GM04504 (cell line): ENCODE measurements at regions not wholly inside any gene's neighbourhood (a gene's known extent, or its start where the extent isn't known, plus 50 kb on each side); places are given as distances from the start of the nearest gene placed in this dataset.

Experiments used
- DNase-seq: peaks from one replicate; pipeline ENCODE4 v3.0.0-alpha.2; 2012; ENCODE audit warnings: low read depth

DNA sequence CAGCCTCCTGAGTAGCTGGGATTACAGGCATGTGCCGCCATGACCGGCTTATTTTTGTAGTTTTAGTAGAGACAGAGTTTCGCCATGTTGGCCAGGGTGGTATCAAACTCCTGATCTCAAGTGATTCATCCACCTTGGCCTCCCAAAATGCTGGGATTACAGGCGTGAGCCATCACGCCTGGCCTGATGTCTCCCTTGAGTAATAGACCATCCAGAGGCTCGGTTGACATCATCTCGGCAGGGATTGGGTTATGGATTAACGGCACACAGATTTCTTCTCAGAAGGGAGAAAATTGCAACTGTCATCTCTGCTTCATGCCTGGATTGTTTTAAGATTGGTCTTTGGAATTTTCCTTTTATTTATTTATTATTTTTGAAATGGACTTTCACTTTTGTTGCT lies 239.2 kb upstream of the LARGE1 start:
- DNase-seq: no peak

DNA sequence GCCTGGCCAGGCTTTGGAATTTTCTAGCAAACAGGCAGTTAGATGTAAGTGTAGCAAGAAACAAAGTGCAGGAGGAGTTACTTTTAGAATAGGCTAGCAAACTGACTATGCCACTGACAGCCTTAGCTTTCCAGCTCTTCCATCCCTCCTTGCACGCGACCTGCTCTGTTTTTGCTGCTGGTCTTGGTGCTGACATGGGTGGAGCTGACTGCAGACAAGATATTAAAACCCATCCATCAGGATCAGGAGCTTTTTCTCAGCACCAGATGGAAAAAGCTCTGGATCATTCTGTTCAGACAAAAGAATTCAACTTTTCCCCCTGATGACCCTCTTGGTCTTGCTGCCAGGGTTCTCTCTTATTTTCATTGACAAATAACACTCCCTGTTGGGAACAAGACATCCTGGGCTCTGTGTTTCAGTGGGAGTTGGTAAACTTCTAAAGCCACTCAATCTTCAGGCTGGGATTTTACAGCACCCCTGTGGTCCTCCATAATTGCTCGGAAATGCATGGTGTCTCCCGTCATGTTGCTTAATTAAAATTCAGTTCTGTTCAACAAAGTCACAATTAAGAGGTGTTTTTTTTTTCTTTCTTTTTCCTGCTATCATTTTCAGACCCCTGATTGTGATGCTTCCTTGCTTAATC lies 240.0 kb upstream of the LARGE1 start:
- no peak for DNase-seq

DNA sequence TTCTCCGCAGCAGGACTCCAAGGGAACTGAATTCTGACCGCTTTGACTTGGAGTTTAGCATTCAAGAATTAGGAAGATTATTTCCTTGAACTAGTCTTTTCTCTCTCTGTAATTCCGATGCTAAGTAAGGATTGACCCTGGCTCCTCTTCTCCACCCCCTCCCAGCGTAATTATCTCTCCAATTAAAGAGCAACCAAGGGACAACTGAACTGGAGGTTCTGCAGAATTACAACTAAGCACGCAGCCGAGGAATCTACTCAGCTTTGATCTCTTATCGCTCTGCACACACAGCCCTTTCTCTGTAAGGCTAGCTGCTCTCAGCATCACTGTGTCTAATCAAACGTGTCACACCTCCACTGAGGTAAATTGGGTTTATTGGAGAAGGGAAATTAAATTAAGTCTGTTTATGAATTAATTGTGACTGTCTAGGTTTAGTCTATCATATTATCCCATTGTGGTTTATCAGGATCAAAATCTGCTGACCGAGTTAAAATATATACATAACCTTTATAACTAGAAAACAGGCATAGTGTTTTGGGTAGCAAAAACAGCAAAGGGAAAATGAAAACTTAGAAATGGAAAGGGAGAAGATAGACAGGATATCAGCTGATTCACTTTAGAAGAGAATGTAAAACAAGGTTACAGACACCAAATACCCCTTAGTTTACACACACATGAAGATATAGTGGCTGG lies 241.3 kb upstream of the LARGE1 start:
- no peak for DNase-seq

DNA sequence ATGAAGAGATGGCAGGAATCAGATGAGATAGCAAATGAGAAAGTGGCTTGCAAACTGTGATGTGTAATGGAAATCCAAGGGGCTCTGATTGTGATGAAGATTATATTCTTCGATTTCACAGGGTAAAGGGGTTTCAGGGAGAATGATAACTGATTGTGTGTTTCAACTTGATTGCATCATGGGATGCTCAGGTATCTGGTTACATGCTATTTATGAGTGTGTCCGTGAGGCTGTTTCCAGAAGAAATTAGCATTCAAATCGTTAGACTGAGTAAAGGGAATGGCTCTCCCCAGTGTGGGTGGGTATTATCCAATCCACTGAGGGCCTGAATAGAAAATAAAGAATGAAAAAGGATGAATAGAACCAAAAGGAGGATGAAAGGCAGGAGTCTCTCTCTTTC lies 278.7 kb upstream of the LARGE1 start:
- no peak for DNase-seq

GRCh38 chr22:34210301-34210700 lies 290.0 kb upstream of the LARGE1 start:
- no peak for DNase-seq

- no peak for DNase-seq
Measured at GRCh38 chr22:34214372-34214771, 294.1 kb upstream of the LARGE1 start.

DNA sequence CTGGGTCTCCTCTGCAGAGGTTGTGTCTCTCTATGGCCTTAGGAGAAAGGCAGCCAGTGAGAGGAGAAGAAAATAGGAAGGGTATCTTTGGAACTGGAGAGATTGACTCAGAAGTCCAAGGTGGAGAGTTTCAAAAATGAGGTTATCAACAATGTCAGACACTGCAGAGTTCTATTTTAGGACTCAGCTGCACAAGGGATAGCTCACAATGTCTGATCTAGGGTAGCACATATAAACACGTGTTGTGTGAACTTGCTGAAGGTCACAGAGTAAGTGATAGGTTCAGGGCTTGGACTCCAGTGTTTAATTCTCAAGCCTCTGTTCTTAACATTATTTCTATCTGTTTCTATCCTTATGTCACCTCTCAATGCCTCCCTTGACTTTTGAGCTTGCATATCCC lies 305.0 kb upstream of the LARGE1 start:
- DNase-seq: no peak

GRCh38 chr22:34236527-34236926 lies 316.3 kb upstream of the LARGE1 start:
- no peak for DNase-seq

DNA sequence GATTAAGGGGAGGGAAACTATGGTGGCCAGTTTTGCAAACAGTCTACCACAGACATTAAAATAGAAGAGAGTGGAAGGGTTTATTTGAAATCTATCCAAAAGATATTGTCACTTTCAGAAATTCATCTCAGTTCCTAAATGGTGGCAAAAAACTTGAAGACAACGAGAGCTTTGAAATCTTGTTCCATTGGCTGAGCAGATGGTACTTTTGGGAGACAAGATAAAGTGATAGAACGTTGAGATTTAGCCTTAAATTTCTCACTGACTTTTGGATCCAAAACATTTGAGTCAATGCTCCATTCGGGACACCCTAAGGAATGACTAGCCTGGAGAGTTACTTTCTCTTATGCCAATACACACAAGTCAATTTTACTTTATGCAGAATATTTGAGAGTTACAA lies 319.1 kb upstream of the LARGE1 start:
- no peak for DNase-seq

DNA sequence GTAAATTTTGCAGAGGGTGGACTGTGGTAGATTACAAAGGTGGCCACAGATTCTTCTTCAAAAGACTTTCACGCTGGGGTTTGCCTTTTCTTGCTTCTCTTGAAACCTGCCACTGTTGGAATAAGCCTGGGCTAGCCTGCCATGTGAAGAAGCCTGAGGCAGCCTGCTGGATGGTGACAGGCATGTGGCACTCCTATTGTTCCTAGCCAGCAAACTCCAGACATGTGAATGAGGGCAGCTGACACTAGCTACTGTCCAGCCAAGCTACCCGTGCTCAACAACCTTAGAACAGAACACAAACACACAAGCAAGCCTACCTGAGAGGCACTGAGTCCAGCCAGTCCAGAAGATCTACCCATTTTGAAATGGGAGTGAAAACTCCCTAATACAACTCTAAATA lies 322.7 kb upstream of the LARGE1 start:
- no peak for DNase-seq

- DNase-seq: no peak
Measured at GRCh38 chr22:34255042-34255441, 334.8 kb upstream of the LARGE1 start.

DNA sequence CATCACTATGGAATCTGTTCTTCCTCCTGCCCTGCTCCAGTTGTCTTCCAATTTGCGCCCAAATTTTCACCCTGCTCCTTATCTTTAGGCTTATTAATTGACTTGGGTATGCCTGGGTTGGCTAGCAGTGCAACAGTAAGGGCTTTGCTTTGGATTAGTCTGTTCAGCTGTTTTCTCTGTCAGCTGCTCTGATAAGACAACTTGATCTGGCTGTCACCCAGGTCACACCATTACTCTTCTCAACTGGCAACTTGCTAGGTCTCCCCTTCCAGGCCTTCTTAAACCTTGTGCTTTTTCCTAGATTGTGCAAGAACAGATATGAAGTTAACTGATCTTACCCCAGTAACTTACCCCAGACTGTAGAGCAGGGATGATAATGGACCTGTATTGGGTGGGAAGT lies 357.8 kb upstream of the LARGE1 start:
- no peak for DNase-seq

- DNase-seq: no peak
Measured at GRCh38 chr22:34281738-34282137, 361.5 kb upstream of the LARGE1 start.

DNA sequence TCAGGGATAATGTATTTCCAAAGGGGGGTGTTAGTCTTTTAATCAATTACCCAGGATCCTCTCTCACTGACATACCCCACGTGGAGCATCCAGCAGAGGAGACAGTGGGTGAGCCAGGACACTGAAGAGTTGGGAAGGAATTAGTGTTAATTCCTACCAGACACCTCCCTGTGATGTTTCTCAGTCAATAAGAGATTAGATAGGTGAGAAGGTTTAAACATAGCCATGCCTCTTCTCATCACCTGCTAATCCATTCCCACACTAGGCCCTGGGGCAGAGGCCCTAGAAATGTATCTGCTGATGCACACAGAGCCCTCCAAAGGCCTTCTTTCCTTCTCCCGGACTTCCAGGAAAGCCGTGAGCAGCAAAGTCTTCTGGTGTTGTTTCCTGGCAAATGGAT lies 363.6 kb upstream of the LARGE1 start:
- DNase-seq: no peak

GRCh38 chr22:34293324-34293723 lies 373.0 kb upstream of the LARGE1 start:
- DNase-seq: no peak

DNA sequence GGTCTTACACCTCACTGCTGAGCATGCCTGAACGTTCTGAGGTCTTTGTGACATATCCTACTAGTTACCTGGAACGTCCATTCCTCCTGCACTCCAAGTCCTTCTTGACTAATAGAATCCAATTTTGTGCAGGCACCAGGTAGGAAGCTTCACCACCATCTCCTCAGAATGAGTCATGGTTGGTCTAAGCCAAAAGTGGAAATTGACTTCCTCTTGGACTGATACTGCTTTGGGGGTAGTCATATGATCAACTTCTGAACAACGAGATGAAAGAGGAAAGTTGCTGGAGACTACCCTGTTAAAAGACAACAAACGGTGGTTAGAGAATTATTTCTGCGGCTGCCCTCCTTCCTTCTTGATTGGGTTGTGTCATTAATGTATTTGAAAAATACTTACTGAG lies 374.2 kb upstream of the LARGE1 start:
- DNase-seq: no peak

GRCh38 chr22:34294986-34295385 lies 374.7 kb upstream of the LARGE1 start:
- DNase-seq: no peak

DNA sequence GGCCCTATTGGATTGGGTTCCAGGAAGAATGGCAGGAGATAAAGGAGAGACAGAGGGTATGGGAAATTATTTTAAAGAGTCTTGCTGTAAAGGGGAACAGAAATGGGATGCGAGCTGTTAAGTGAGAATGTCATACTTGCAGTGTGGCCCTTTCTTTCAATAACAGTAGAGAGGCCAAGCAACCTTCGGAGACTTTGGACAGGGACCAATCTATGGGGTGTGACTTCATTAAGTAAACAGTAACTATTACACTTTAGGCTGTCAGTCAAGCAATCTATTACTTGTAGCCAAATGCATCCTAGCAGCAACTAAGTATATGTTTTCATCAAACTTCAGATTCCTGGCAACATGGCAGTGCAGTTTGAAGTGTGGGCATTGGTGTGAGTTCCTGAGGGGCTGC lies 376.2 kb upstream of the LARGE1 start:
- no peak for DNase-seq

DNA sequence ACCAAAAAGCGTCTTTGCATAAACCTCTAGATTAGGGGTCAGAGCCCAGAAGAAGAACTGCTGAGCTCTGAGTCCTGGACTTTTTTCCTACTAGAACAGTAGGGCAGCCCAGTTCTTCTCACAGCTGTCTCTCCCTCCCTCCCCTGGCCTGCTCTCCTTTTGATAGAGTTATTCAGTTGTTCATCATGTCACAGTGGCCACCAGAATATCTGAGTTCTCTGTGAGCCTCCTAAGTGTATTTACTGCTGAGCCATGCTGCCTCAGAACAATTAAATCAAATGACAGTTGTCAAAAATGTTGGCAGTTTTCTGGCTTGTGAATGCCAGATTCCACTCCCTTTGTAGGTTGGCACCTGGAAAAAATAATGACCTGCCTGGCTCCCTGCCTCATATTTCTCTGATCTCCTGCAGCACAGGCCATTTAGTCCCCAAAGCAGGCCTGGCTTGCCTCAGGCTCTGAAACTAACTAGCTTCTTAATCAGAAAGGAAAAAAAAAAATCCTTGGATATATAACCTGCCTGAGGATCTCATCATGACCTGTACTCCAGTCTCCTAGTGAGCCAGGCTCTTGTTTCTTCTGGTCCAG lies 377.4 kb upstream of the LARGE1 start:
- DNase-seq: no peak

- no peak for DNase-seq
Measured at GRCh38 chr22:34299496-34299895, 379.2 kb upstream of the LARGE1 start.

GRCh38 chr22:34301569-34301968 lies 381.3 kb upstream of the LARGE1 start:
- DNase-seq: no peak

GRCh38 chr22:34303656-34304055 lies 383.4 kb upstream of the LARGE1 start:
- no peak for DNase-seq

DNA sequence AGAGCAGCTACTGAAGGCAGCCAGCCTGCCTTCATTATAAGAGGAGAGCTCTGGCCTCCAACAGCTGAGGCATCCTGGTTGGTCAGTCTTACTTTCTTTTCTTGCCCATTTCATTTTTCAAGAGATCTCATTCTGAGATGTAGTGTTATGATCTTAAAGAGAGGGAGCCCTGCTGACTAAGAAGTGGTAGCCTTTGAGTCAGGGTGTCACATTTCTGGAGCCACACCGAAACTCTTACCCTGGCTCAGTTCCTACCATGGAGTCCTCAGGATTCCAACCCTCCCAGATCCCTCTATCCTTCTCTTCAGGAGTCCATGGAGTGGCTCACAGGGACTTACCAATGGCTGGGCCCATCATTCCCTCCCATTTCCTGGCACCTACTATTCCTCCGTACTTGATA lies 386.1 kb upstream of the LARGE1 start:
- DNase-seq: no peak

DNA sequence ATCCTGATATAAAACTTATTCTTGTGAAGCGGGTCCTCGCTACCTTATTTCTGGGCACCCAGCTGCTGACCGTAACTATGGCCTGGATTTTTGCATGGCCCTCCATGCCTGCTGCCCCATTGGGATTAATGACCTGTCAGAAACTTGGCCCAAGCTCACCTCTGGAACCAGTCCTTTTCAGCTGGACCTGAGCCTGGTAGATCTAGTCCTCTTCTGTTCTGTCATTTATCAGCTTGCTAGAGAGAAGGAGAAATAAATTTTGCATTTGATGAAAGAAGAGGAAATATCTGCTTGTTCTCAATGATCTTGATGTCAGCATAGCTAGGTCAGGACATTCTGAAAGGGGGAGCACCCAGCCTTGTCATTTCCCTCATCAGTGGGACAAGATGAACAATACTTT lies 387.8 kb upstream of the LARGE1 start:
- no peak for DNase-seq
